ENCODE measurements at regions not wholly inside any gene's neighbourhood (a gene's known extent, or its start where the extent isn't known, plus 50 kb on each side); places are given as distances from the start of the nearest gene placed in this dataset.

- Histone ChIP-seq H3K27ac (ENCODE audit: low read length) (no peak overlapping the region), H3K4me1 (ENCODE audit: control insufficient read depth, insufficient read depth, low read length) (no peaks in the 10 kb centered on the region), H3K4me3 (ENCODE audit: low read length) (no peak overlapping the region), H3K9me3 (ENCODE audit: control insufficient read depth, low read depth, low read length) (no peaks in the 10 kb centered on the region), H3K27me3 (ENCODE audit: control insufficient read depth, insufficient read depth, low read length) (no peaks in the 10 kb centered on the region), H3K36me3 (ENCODE audit: control insufficient read depth, insufficient read depth, low read length) (no peaks in the 10 kb centered on the region)
- DNase-seq: no peak
- 100% methylated on average over 1 of the region's 7 CpGs for WGBS (ENCODE audit: insufficient coverage, low lambda C conversion rate)
Observed at GRCh38 chrX:125089761-125090445, 229.8 kb upstream of the TEX13C start.

GRCh38 chrX:125093852-125094251 lies 225.8 kb upstream of the TEX13C start:
- no CpG with 5 or more reads among the region's 3 CpGs for WGBS (ENCODE audit: insufficient coverage, low lambda C conversion rate)
- no peaks in the 10 kb centered on the region for H3K27me3 ChIP-seq (ENCODE audit: control insufficient read depth, insufficient read depth, low read length)

GRCh38 chrX:125094901-125095300 lies 224.8 kb upstream of the TEX13C start:
- no peaks in the 10 kb centered on the region for H3K27me3 ChIP-seq (ENCODE audit: control insufficient read depth, insufficient read depth, low read length)
- no peaks in the 10 kb centered on the region for H3K4me1 ChIP-seq (ENCODE audit: control insufficient read depth, insufficient read depth, low read length)
- H3K4me3 ChIP-seq (ENCODE audit: low read length): no peak overlapping the region
- H3K9me3 ChIP-seq (ENCODE audit: control insufficient read depth, low read depth, low read length): no peaks in the 10 kb centered on the region
- DNase-seq: no peak
- no peaks in the 10 kb centered on the region for H3K36me3 ChIP-seq (ENCODE audit: control insufficient read depth, insufficient read depth, low read length)
- H3K27ac ChIP-seq (ENCODE audit: low read length): no peak overlapping the region

More at GRCh38 chrX:125093852-125094251, 225.8 kb upstream of the TEX13C start:
- Histone ChIP-seq H3K36me3 (ENCODE audit: control insufficient read depth, insufficient read depth, low read length) (no peaks in the 10 kb centered on the region), H3K4me1 (ENCODE audit: control insufficient read depth, insufficient read depth, low read length) (no peaks in the 10 kb centered on the region), H3K4me3 (ENCODE audit: low read length) (no peak overlapping the region), H3K9me3 (ENCODE audit: control insufficient read depth, low read depth, low read length) (no peaks in the 10 kb centered on the region), H3K27ac (ENCODE audit: low read length) (no peak overlapping the region)
- DNase-seq: no peak

- no CpG with 5 or more reads among the region's 2 CpGs for WGBS (ENCODE audit: insufficient coverage, low lambda C conversion rate)
- no peak overlapping the region for H3K4me3 ChIP-seq (ENCODE audit: low read length)
Observed at GRCh38 chrX:125096469-125096868, 223.2 kb upstream of the TEX13C start.

GRCh38 chrX:125096870-125097269 lies 222.8 kb upstream of the TEX13C start:
- WGBS (ENCODE audit: insufficient coverage, low lambda C conversion rate): no CpG with 5 or more reads among the region's 1 CpG
- no peak for DNase-seq
- Histone ChIP-seq H3K4me1 (ENCODE audit: control insufficient read depth, insufficient read depth, low read length) (no peaks in the 10 kb centered on the region), H3K27ac (ENCODE audit: low read length) (no peak overlapping the region), H3K4me3 (ENCODE audit: low read length) (no peak overlapping the region), H3K36me3 (ENCODE audit: control insufficient read depth, insufficient read depth, low read length) (no peaks in the 10 kb centered on the region), H3K27me3 (ENCODE audit: control insufficient read depth, insufficient read depth, low read length) (no peaks in the 10 kb centered on the region), H3K9me3 (ENCODE audit: control insufficient read depth, low read depth, low read length) (no peaks in the 10 kb centered on the region)

More at GRCh38 chrX:125096469-125096868, 223.2 kb upstream of the TEX13C start:
- Histone ChIP-seq H3K4me1 (ENCODE audit: control insufficient read depth, insufficient read depth, low read length) (no peaks in the 10 kb centered on the region), H3K36me3 (ENCODE audit: control insufficient read depth, insufficient read depth, low read length) (no peaks in the 10 kb centered on the region), H3K27ac (ENCODE audit: low read length) (no peak overlapping the region), H3K27me3 (ENCODE audit: control insufficient read depth, insufficient read depth, low read length) (no peaks in the 10 kb centered on the region), H3K9me3 (ENCODE audit: control insufficient read depth, low read depth, low read length) (no peaks in the 10 kb centered on the region)
- no peak for DNase-seq

GRCh38 chrX:125101971-125102755 lies 217.5 kb upstream of the TEX13C start:
- no peak overlapping the region for H3K4me3 ChIP-seq (ENCODE audit: low read length)
- no peak overlapping the region for H3K27ac ChIP-seq (ENCODE audit: low read length)
- H3K9me3 ChIP-seq (ENCODE audit: control insufficient read depth, low read depth, low read length): no peaks in the 10 kb centered on the region
- H3K4me1 ChIP-seq (ENCODE audit: control insufficient read depth, insufficient read depth, low read length): no peaks in the 10 kb centered on the region
- no peaks in the 10 kb centered on the region for H3K27me3 ChIP-seq (ENCODE audit: control insufficient read depth, insufficient read depth, low read length)
- H3K36me3 ChIP-seq (ENCODE audit: control insufficient read depth, insufficient read depth, low read length): no peaks in the 10 kb centered on the region
- DNase-seq: no peak
- WGBS (ENCODE audit: insufficient coverage, low lambda C conversion rate): no CpG with 5 or more reads among the region's 1 CpG

- Histone ChIP-seq H3K4me3 (ENCODE audit: low read length) (no peak overlapping the region), H3K9me3 (ENCODE audit: control insufficient read depth, low read depth, low read length) (no peaks in the 10 kb centered on the region), H3K4me1 (ENCODE audit: control insufficient read depth, insufficient read depth, low read length) (no peaks in the 10 kb centered on the region), H3K27ac (ENCODE audit: low read length) (no peak overlapping the region), H3K36me3 (ENCODE audit: control insufficient read depth, insufficient read depth, low read length) (no peaks in the 10 kb centered on the region), H3K27me3 (ENCODE audit: control insufficient read depth, insufficient read depth, low read length) (no peaks in the 10 kb centered on the region)
- DNase-seq: no peak
- WGBS (ENCODE audit: insufficient coverage, low lambda C conversion rate): 80% methylated on average over 3 of the region's 11 CpGs
Observed at GRCh38 chrX:125103693-125104092, 216.0 kb upstream of the TEX13C start.

GRCh38 chrX:125108921-125109320 lies 210.8 kb upstream of the TEX13C start:
- Histone ChIP-seq H3K36me3 (ENCODE audit: control insufficient read depth, insufficient read depth, low read length) (no peaks in the 10 kb centered on the region), H3K27ac (ENCODE audit: low read length) (no peak overlapping the region), H3K9me3 (ENCODE audit: control insufficient read depth, low read depth, low read length) (no peaks in the 10 kb centered on the region), H3K4me3 (ENCODE audit: low read length) (no peak overlapping the region), H3K27me3 (ENCODE audit: control insufficient read depth, insufficient read depth, low read length) (no peaks in the 10 kb centered on the region), H3K4me1 (ENCODE audit: control insufficient read depth, insufficient read depth, low read length) (no peaks in the 10 kb centered on the region)
- no CpG with 5 or more reads among the region's 3 CpGs for WGBS (ENCODE audit: insufficient coverage, low lambda C conversion rate)
- no peak for DNase-seq

- DNase-seq: no peak
- H3K4me3 ChIP-seq (ENCODE audit: low read length): no peak overlapping the region
Observed at GRCh38 chrX:125131164-125131563, 188.5 kb upstream of the TEX13C start.

GRCh38 chrX:125132274-125132673 lies 187.4 kb upstream of the TEX13C start:
- no peaks in the 10 kb centered on the region for H3K4me1 ChIP-seq (ENCODE audit: control insufficient read depth, insufficient read depth, low read length)
- H3K27me3 ChIP-seq (ENCODE audit: control insufficient read depth, insufficient read depth, low read length): no peaks in the 10 kb centered on the region
- H3K36me3 ChIP-seq (ENCODE audit: control insufficient read depth, insufficient read depth, low read length): no peaks in the 10 kb centered on the region
- no peak overlapping the region for H3K4me3 ChIP-seq (ENCODE audit: low read length)
- no peaks in the 10 kb centered on the region for H3K9me3 ChIP-seq (ENCODE audit: control insufficient read depth, low read depth, low read length)
- DNase-seq: no peak
- no CpG with 5 or more reads among the region's 2 CpGs for WGBS (ENCODE audit: insufficient coverage, low lambda C conversion rate)
- no peak overlapping the region for H3K27ac ChIP-seq (ENCODE audit: low read length)

More at GRCh38 chrX:125131164-125131563, 188.5 kb upstream of the TEX13C start:
- Histone ChIP-seq H3K27ac (ENCODE audit: low read length) (no peak overlapping the region), H3K9me3 (ENCODE audit: control insufficient read depth, low read depth, low read length) (no peaks in the 10 kb centered on the region), H3K36me3 (ENCODE audit: control insufficient read depth, insufficient read depth, low read length) (no peaks in the 10 kb centered on the region), H3K4me1 (ENCODE audit: control insufficient read depth, insufficient read depth, low read length) (no peaks in the 10 kb centered on the region), H3K27me3 (ENCODE audit: control insufficient read depth, insufficient read depth, low read length) (no peaks in the 10 kb centered on the region)

GRCh38 chrX:125137521-125137920 lies 182.2 kb upstream of the TEX13C start:
- H3K4me1 ChIP-seq (ENCODE audit: control insufficient read depth, insufficient read depth, low read length): no peaks in the 10 kb centered on the region
- H3K36me3 ChIP-seq (ENCODE audit: control insufficient read depth, insufficient read depth, low read length): no peaks in the 10 kb centered on the region
- H3K27ac ChIP-seq (ENCODE audit: low read length): no peak overlapping the region
- no peak for DNase-seq
- no peaks in the 10 kb centered on the region for H3K27me3 ChIP-seq (ENCODE audit: control insufficient read depth, insufficient read depth, low read length)
- 100% methylated on average over 1 of the region's 1 CpG for WGBS (ENCODE audit: insufficient coverage, low lambda C conversion rate)
- no peaks in the 10 kb centered on the region for H3K9me3 ChIP-seq (ENCODE audit: control insufficient read depth, low read depth, low read length)
- H3K4me3 ChIP-seq (ENCODE audit: low read length): no peak overlapping the region
